NB4 (cell line): ENCODE measurements at regions not wholly inside any gene's neighbourhood (a gene's known extent, or its start where the extent isn't known, plus 50 kb on each side); places are given as distances from the start of the nearest gene placed in this dataset.

Experiments used
- DNase-seq: peaks from one replicate; pipeline ENCODE4 v3.0.0; 2010; ENCODE audit warnings: low read depth
- H3K4me3 ChIP-seq: one replicate; pipeline ENCODE4 v1.5.1; 2011; ENCODE audit warnings: mild to moderate bottlenecking, low read depth, low read length, moderate library complexity
- MAX ChIP-seq: IDR thresholded peaks from 2 replicates; pipeline ENCODE4 v1.6.1; 2011; ENCODE audit warnings: low read depth, low read length
- MYC ChIP-seq: IDR thresholded peaks from 2 replicates; pipeline ENCODE4 v1.6.1; 2011; ENCODE audit warnings: low read depth, low read length
- POLR2A ChIP-seq: IDR thresholded peaks from 2 replicates; pipeline ENCODE4 v1.6.1; 2011; ENCODE audit warnings: mild to moderate bottlenecking; ENCODE audit not compliant: insufficient read length; ENCODE audit errors: extremely low read depth
- TF ChIP-seq, protein P1 (sequence below): IDR thresholded peaks from one replicate; pipeline ENCODE4 v1.5.1; 2012; ENCODE audit warnings: low read depth, low read length

DNA sequence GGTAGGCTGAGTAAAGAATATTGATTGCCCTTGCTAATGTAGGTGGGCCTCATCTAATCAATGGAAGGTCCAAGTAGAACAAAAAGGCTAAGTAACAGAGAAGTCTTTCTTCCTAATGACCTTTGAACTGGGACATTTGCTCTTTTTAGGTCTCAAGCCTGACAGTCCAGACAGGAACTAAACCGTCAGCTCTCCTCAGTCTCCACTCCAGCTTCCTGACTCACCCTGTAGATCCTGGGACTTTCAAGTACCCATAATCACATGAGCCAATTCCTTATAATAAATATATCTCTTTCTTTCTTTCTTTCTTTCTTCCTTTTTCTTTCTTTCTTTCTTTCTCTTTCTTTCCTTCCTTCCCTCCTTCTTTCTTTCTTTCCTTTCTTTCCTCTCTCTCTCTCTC, 479.5 kb upstream of the PAPPA start:
- no peak overlapping the region for H3K4me3 ChIP-seq
- no peak for TF ChIP-seq MYC
- TF ChIP-seq POLR2A: no peak
- TF ChIP-seq, protein P1, sequence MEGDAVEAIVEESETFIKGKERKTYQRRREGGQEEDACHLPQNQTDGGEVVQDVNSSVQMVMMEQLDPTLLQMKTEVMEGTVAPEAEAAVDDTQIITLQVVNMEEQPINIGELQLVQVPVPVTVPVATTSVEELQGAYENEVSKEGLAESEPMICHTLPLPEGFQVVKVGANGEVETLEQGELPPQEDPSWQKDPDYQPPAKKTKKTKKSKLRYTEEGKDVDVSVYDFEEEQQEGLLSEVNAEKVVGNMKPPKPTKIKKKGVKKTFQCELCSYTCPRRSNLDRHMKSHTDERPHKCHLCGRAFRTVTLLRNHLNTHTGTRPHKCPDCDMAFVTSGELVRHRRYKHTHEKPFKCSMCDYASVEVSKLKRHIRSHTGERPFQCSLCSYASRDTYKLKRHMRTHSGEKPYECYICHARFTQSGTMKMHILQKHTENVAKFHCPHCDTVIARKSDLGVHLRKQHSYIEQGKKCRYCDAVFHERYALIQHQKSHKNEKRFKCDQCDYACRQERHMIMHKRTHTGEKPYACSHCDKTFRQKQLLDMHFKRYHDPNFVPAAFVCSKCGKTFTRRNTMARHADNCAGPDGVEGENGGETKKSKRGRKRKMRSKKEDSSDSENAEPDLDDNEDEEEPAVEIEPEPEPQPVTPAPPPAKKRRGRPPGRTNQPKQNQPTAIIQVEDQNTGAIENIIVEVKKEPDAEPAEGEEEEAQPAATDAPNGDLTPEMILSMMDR: no peak
- no peak for DNase-seq

DNA sequence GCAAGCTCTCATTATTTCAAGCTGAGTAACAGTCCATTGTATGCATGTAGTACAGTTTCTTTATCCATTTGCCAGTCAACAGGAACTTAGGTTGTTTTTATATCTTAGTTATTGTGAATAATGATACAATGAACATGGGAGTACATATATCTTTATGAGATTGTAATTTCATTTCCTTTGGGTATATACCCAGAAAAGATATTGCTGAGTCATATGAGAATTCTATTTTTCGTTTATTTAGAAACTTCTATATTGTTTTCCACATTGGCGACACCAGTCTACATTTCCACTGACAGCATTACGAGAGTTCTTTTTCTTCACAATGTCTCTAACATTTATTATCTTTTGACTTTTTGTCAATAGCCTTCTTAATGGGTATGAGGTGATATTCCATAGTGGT, 477.8 kb upstream of the PAPPA start:
- no peak for TF ChIP-seq POLR2A
- TF ChIP-seq MYC: no peak
- TF ChIP-seq MAX: no peak
- TF ChIP-seq, protein P1: no peak
- DNase-seq: no peak
- H3K4me3 ChIP-seq: no peak overlapping the region

DNA sequence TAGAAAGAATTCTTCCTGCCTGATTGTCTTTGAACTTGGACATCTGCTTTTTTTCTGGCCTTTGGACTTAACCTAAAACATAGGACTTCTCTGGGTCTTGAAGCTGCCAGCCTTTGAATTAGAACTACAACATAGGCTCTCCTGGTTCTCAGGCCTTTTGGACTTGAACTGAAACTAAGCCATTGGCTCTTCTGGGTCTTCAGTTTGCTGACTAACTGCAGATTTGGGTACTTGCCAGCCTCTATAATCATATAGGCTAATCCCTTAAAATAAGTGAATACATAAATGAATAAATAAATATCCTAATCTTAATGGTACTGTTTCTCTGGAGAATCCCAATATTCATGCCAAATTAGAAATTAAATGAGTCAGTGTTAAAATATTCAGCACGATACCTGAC, 473.4 kb upstream of the PAPPA start:
- DNase-seq: no peak
- no peak overlapping the region for H3K4me3 ChIP-seq
- TF ChIP-seq, protein P1: no peak
- no peak for TF ChIP-seq POLR2A
- TF ChIP-seq MAX: no peak
- no peak for TF ChIP-seq MYC

DNA sequence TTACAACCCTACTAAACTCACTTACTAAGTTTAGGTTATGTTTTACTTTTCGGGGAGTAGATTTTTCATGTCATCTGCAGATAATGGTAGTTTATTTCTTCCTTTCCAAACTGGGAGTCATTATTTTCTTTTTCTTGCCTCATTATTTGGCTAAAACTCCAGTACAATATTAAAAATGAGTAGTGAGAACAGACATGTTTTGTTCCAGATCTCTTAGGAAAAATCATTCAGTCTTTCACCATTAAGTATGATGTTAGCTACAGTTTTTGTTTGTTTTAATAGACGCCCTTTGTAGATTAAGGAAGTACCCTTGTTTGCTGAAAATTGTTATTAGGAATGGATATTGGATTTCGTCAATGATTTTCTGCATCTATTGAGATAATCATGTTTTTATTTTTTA, 472.0 kb upstream of the PAPPA start:
- no peak overlapping the region for H3K4me3 ChIP-seq
- DNase-seq: no peak
- TF ChIP-seq MYC: no peak

DNA sequence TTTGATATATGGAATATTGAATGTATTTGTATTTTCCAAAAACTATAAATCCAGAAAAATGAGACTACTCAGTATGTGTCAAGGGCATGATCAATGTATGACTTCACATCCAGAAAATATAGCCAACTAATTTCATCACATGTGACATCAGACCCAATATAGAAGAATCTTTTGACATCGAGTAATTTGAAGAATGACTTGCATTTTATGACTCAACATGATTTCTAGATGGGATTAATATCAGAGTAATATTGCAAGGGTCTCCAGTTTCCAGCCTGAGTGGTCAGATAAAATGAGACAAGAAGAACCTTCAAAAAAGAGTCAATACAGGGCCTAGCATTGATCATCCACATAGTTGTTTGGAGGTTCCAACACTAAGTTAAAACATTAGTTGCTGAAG, 467.5 kb upstream of the PAPPA start:
- TF ChIP-seq, protein P1: no peak
- TF ChIP-seq MYC (no peak), POLR2A (no peak), MAX (no peak)
- no peak overlapping the region for H3K4me3 ChIP-seq
- DNase-seq: no peak

GRCh38 chr9:115687356-115687755, 466.2 kb upstream of the PAPPA start:
- H3K4me3 ChIP-seq: no peak overlapping the region
- no peak for TF ChIP-seq MYC
- no peak for TF ChIP-seq POLR2A
- TF ChIP-seq, protein P1: no peak
- no peak for TF ChIP-seq MAX
- no peak for DNase-seq
